A549 (cell line): ENCODE measurements at regions not wholly inside any gene's neighbourhood (a gene's known extent, or its start where the extent isn't known, plus 50 kb on each side); places are given as distances from the start of the nearest gene placed in this dataset.

Experiments used
- ATAC-seq, 2 experiments: fragments of 200-7000 bp in 1 of 2; fragments of >200 bp in 1 of 2; cut with Nextera tagmentation in 1 of 2; cut with Tn5 transposase in 1 of 2; 3 replicates each; pipeline versions ENCODE4 v1.8.0 to v1.9.1; 2018 to 2020; ENCODE audit warnings: mild to moderate bottlenecking in 1 of 2, moderate library complexity in 1 of 2
- CTCF ChIA-PET: fragments of 300-600 bp; sonication (Branson Sonifier 250); formaldehyde crosslinking; extraction: SDS; loops from one replicate; lab custom pipeline; 2021; ENCODE audit warnings: antibody characterized with exemption, inconsistent platforms; lab: Yijun Ruan, JAX
- POLR2A ChIA-PET: fragments of 350-600 bp; formaldehyde crosslinking; extraction: SDS; loops from one replicate; lab custom pipeline; 2021; ENCODE audit warnings: antibody characterized with exemption, inconsistent platforms; lab: Yijun Ruan, JAX
- DNase-seq, 2 experiments: peaks; one replicate each; pipeline versions ENCODE4 v3.0.0 to v3.0.0-alpha.2; 2011 to 2016; ENCODE audit warnings: low read depth in 1 of 2, low spot score in 1 of 2
- FAIRE-seq: peaks from 2 replicates; lab custom pipeline; 2011; peaks lifted over from hg19 to GRCh38; lab: Jason Lieb, UNC
- H3K27ac ChIP-seq, 2 experiments: fragments of >200 bp; sonication (Bioruptor Twin); formaldehyde crosslinking; 3 replicates each; pipeline ENCODE4 v1.5.1; 2016 to 2017
- H3K4me1 ChIP-seq: fragments of >200 bp; sonication (Bioruptor Twin); formaldehyde crosslinking; 3 replicates; pipeline ENCODE4 v1.6.1; 2016
- H3K4me2 ChIP-seq: fragments of >200 bp; sonication (Bioruptor Twin); formaldehyde crosslinking; 3 replicates; pipeline ENCODE4 v1.6.1; 2016
- H3K4me3 ChIP-seq: fragments of >200 bp; sonication (Bioruptor Twin); formaldehyde crosslinking; 3 replicates; pipeline ENCODE4 v1.5.1; 2016
- H3K9me3 ChIP-seq: fragments of >200 bp; sonication (Bioruptor Twin); formaldehyde crosslinking; 3 replicates; pipeline ENCODE4 v1.6.1; 2016
- CBX2 ChIP-seq: fragments of 200-600 bp; sonication (generic); IDR thresholded peaks from 2 replicates; pipeline ENCODE4 v1.6.1; 2016; ENCODE audit warnings: low read depth, mild to moderate bottlenecking, borderline replicate concordance
- CEBPB ChIP-seq, 2 experiments: fragments of >200 bp in 1 of 2; sonication (Bioruptor Twin) in 1 of 2; formaldehyde crosslinking in 1 of 2; IDR thresholded peaks; 2 replicates each; pipeline ENCODE4 v1.6.1; 2012 to 2016
- FOSB ChIP-seq: fragments of 250-450 bp; sonication (Bioruptor Pico); IDR thresholded peaks from 2 replicates; pipeline ENCODE4 v1.5.0; 2020; ENCODE audit warnings: mild to moderate bottlenecking, moderate library complexity
- FOSL2 ChIP-seq, 2 experiments: fragments of 450-650 bp in 1 of 2; fragments of >200 bp in 1 of 2; sonication (Bioruptor Twin) in 1 of 2; formaldehyde crosslinking; IDR thresholded peaks; 2 replicates each; pipeline versions ENCODE4 v1.5.0 to v1.6.1; 2016 to 2020; ENCODE audit warnings: mild to moderate bottlenecking in 1 of 2, moderate library complexity in 1 of 2
- GATA3 ChIP-seq: IDR thresholded peaks from 2 replicates; pipeline ENCODE4 v1.6.1; 2012; ENCODE audit warnings: borderline replicate concordance
- HOXB5 ChIP-seq: fragments of 250-450 bp; sonication (Bioruptor Pico); IDR thresholded peaks from 2 replicates; pipeline ENCODE4 v1.5.0; 2020; ENCODE audit warnings: mild to moderate bottlenecking, moderate library complexity
- JUN ChIP-seq, 2 experiments: fragments of >200 bp; sonication (Bioruptor Twin); formaldehyde crosslinking; IDR thresholded peaks; 2 replicates in 1 of 2; 3 replicates in 1 of 2; pipeline ENCODE4 v1.6.1; 2016 to 2017
- MAFK ChIP-seq: fragments of 450-650 bp; IDR thresholded peaks from 2 replicates; pipeline ENCODE4 v1.6.1; 2014; ENCODE audit not compliant: partially characterized antibody
- NFE2L2 ChIP-seq: fragments of 150-350 bp; conservative IDR thresholded peaks from 2 replicates; pipeline ENCODE4 v1.6.1; 2014; ENCODE audit warnings: low read length
- NPAS2 ChIP-seq: fragments of 250-450 bp; sonication (Bioruptor Pico); IDR thresholded peaks from 2 replicates; pipeline ENCODE4 v1.8.0; 2022; ENCODE audit warnings: mild to moderate bottlenecking, moderate library complexity, borderline replicate concordance
- NR3C1 ChIP-seq: fragments of >200 bp; sonication (Bioruptor Twin); formaldehyde crosslinking; IDR thresholded peaks from 3 replicates; pipeline ENCODE4 v1.6.1; 2017
- POLR2A ChIP-seq: IDR thresholded peaks from 2 replicates; pipeline ENCODE4 v1.6.1; 2012; ENCODE audit warnings: mild to moderate bottlenecking, low read length
- RFX5 ChIP-seq: fragments of 450-650 bp; IDR thresholded peaks from 2 replicates; pipeline ENCODE4 v1.7.1; 2014; ENCODE audit warnings: antibody characterized with exemption, mild to moderate bottlenecking, moderate library complexity
- RNF2 ChIP-seq: fragments of 200-600 bp; sonication (generic); IDR thresholded peaks from 2 replicates; pipeline ENCODE4 v1.6.1; 2016; ENCODE audit warnings: low read depth, mild to moderate bottlenecking, antibody characterized with exemption, moderate library complexity, borderline replicate concordance
- TP53 ChIP-seq: fragments of 250-450 bp; sonication (Bioruptor Pico); IDR thresholded peaks from 2 replicates; pipeline ENCODE4 v1.5.0; 2021; ENCODE audit warnings: mild to moderate bottlenecking, moderate library complexity
- ZC3H11A ChIP-seq: fragments of 450-650 bp; IDR thresholded peaks from 2 replicates; pipeline ENCODE4 v1.6.1; 2014; ENCODE audit warnings: antibody characterized with exemption, mild to moderate bottlenecking
- ZFP36 ChIP-seq: fragments of 450-650 bp; IDR thresholded peaks from 2 replicates; pipeline ENCODE4 v1.6.1; 2014; ENCODE audit warnings: borderline replicate concordance; ENCODE audit not compliant: partially characterized antibody
- ZSCAN20 ChIP-seq: fragments of 250-450 bp; sonication (Bioruptor Pico); IDR thresholded peaks from 2 replicates; pipeline ENCODE4 v1.8.0; 2022; ENCODE audit warnings: mild to moderate bottlenecking, moderate library complexity
- WGBS: methylation state at CpG from one replicate; pipeline ENCODE4 v1.1.6; 2017; ENCODE audit errors: missing lambda C conversion rate; 5-methylcytosine and 5-hydroxymethylcytosine counted together
- TF ChIP-seq, protein P1 (sequence below): fragments of 250-450 bp; sonication (Bioruptor Pico); IDR thresholded peaks from 2 replicates; pipeline ENCODE4 v1.5.0; 2021; ENCODE audit warnings: mild to moderate bottlenecking, moderate library complexity, borderline replicate concordance
- TF ChIP-seq, protein P2 (sequence below): fragments of >200 bp; sonication (Bioruptor Twin); formaldehyde crosslinking; IDR thresholded peaks from 3 replicates; pipeline ENCODE4 v1.6.1; 2016
- TF ChIP-seq, protein P3 (sequence below): fragments of >200 bp; sonication (Bioruptor Twin); formaldehyde crosslinking; IDR thresholded peaks from 2 replicates; pipeline ENCODE4 v1.6.1; 2016
- TF ChIP-seq, protein P4 (sequence below): fragments of 150-350 bp; IDR thresholded peaks from 2 replicates; pipeline ENCODE4 v1.6.1; 2014; ENCODE audit warnings: low read depth, mild to moderate bottlenecking, low read length
- TF ChIP-seq, protein P5 (sequence below): fragments of 250-450 bp; sonication (Bioruptor Pico); IDR thresholded peaks from 2 replicates; pipeline ENCODE4 v1.5.0; 2020; ENCODE audit warnings: low read depth, mild to moderate bottlenecking, moderate library complexity
- TF ChIP-seq, protein P6 (sequence below): fragments of 200-600 bp; sonication (generic); IDR thresholded peaks from 2 replicates; pipeline ENCODE4 v1.6.1; 2016; ENCODE audit warnings: antibody characterized with exemption, mild to moderate bottlenecking, moderate library complexity
- TF ChIP-seq, protein P7 (sequence below): fragments of >200 bp; sonication (Bioruptor Twin); formaldehyde crosslinking; IDR thresholded peaks from 3 replicates; pipeline ENCODE4 v1.5.1; 2016

DNA sequence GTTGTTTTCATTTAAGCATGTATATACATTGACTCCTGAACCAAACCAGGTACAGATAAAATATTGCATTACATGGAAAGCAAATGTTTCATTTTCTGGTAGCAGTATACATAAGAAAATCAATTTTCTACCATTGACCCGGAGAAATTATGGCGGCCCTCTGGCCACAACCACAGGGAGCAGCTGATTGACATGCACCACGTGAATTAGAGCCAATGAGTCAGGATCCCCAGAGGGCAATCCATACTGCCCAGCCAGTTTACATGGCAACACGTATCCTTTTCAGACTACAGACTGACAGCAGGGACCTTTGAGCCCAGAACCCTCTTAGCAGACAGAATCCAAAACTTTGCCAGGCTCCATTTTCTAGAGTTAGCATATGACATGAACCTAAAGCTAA is 272.2 kb upstream of the NEBL start:
- no peak for DNase-seq
- CTCF ChIA-PET, result interaction anchor here (0.7 to 1.4 kb wide), 2 partner anchors 72 to 90 kb away, joined by 3 to 4 read pairs; no protein-coding TSS in a partner anchor
- H3K27ac ChIP-seq, result no peak overlapping the region
- WGBS, result 92% methylated on average over 4 of the region's 4 CpGs
- H3K4me2 ChIP-seq, result no peak overlapping the region
- no peak for FAIRE-seq
- H3K4me3 ChIP-seq, result no peak overlapping the region
- H3K4me1 ChIP-seq, result peaks cover 35% of the 10 kb centered on the region
- TF ChIP-seq ZC3H11A, result no peak
- TF ChIP-seq RFX5, result no peak
- TF ChIP-seq ZSCAN20 (CRISPR knock-in tag), result no peak
- TF ChIP-seq MAFK, result no peak
- TF ChIP-seq RNF2, result no peak
- TF ChIP-seq, protein P1, sequence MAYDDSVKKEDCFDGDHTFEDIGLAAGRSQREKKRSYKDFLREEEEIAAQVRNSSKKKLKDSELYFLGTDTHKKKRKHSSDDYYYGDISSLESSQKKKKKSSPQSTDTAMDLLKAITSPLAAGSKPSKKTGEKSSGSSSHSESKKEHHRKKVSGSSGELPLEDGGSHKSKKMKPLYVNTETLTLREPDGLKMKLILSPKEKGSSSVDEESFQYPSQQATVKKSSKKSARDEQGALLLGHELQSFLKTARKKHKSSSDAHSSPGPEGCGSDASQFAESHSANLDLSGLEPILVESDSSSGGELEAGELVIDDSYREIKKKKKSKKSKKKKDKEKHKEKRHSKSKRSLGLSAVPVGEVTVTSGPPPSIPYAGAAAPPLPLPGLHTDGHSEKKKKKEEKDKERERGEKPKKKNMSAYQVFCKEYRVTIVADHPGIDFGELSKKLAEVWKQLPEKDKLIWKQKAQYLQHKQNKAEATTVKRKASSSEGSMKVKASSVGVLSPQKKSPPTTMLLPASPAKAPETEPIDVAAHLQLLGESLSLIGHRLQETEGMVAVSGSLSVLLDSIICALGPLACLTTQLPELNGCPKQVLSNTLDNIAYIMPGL, result no peak
- TF ChIP-seq CBX2, result no peak
- no peak for TF ChIP-seq NPAS2
- TF ChIP-seq TP53 (CRISPR knock-in tag), result no peak
- no peak for TF ChIP-seq HOXB5 (CRISPR knock-in tag)
- TF ChIP-seq CEBPB (IDR thresholded peaks at IDR 0.05), result no peak
- TF ChIP-seq, protein P2, sequence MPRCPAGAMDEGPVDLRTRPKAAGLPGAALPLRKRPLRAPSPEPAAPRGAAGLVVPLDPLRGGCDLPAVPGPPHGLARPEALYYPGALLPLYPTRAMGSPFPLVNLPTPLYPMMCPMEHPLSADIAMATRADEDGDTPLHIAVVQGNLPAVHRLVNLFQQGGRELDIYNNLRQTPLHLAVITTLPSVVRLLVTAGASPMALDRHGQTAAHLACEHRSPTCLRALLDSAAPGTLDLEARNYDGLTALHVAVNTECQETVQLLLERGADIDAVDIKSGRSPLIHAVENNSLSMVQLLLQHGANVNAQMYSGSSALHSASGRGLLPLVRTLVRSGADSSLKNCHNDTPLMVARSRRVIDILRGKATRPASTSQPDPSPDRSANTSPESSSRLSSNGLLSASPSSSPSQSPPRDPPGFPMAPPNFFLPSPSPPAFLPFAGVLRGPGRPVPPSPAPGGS, result no peak
- TF ChIP-seq NFE2L2, result no peak
- TF ChIP-seq, protein P3, sequence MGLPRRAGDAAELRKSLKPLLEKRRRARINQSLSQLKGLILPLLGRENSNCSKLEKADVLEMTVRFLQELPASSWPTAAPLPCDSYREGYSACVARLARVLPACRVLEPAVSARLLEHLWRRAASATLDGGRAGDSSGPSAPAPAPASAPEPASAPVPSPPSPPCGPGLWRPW, result no peak
- POLR2A ChIA-PET, result no interaction called here
- H3K9me3 ChIP-seq, result no peaks in the 10 kb centered on the region
- no peak for ATAC-seq

DNA sequence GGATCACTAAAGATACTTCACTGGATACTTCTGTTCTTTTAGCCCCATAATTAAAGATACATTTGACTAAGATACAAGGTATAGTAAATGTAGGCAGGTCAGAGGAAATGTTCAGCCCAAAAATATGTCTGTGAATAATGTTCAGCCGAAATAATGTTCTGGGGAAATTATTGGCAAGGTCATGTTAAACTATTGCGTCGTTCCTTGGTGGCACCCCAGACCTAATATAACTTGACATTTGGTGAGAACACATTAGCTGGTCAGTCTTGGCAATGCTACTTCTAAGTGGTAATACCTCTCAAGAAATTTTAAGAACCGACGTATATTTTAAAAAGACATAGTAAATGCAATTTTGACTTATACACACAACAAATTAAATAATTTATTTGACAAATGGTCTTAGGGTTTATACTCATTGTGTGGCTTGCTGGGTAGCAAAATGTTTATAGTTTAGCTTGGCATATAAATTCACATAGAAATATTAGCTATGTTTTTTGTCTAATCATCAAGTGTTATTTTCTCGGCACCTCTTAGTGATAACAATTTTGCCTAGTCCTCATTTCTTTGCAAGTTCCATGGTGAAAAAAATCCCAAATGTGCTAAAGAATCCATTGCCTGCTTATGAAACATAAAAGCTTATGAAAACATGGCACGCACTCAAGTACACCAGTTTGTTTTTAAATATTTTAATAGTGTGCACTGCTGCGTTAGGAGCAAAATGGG is 270.3 kb upstream of the NEBL start:
- ATAC-seq (no peak), FAIRE-seq (no peak), DNase-seq (no peak)
- whole genome bisulfite sequencing, result 84% methylated on average over 8 of the region's 8 CpGs
- no peak overlapping the region for H3K4me3 ChIP-seq
- CTCF ChIA-PET, result interaction anchor here (0.9 to 1.4 kb wide), 4 partner anchors 8 to 112 kb away, joined by 3 to 4 read pairs (median 4); no protein-coding TSS in a partner anchor
- H3K9me3 ChIP-seq, result 0 out of 3 replicates have a peak, but pooled peaks cover 2% of the 10 kb centered on the region
- peak overlapping the region; percentile 51 to 70; a peak in 5 of 6 replicates for H3K27ac ChIP-seq
- peaks cover 43% of the 10 kb centered on the region for H3K4me1 ChIP-seq
- H3K4me2 ChIP-seq, result peak overlapping the region; percentile 71
- POLR2A ChIA-PET, result interaction anchor here (0.6 kb wide), 1 partner anchor 326 kb away, joined by 3 read pairs; no protein-coding TSS in a partner anchor
- TF ChIP-seq FOSL2 (IDR thresholded peaks at IDR 0.05) (no peak), FOSL2 (CRISPR knock-in tag; IDR thresholded peaks at IDR 0.05) (no peak), NR3C1 (no peak), FOSB (CRISPR knock-in tag) (no peak), ZSCAN20 (CRISPR knock-in tag) (no peak), JUN (IDR thresholded peaks at IDR 0.05) (no peak), ZFP36 (no peak), POLR2A (no peak), GATA3 (no peak)
- TF ChIP-seq, protein P4, sequence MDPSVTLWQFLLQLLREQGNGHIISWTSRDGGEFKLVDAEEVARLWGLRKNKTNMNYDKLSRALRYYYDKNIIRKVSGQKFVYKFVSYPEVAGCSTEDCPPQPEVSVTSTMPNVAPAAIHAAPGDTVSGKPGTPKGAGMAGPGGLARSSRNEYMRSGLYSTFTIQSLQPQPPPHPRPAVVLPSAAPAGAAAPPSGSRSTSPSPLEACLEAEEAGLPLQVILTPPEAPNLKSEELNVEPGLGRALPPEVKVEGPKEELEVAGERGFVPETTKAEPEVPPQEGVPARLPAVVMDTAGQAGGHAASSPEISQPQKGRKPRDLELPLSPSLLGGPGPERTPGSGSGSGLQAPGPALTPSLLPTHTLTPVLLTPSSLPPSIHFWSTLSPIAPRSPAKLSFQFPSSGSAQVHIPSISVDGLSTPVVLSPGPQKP, result no peak
- TF ChIP-seq, protein P3, result no peak
- TF ChIP-seq, protein P5, sequence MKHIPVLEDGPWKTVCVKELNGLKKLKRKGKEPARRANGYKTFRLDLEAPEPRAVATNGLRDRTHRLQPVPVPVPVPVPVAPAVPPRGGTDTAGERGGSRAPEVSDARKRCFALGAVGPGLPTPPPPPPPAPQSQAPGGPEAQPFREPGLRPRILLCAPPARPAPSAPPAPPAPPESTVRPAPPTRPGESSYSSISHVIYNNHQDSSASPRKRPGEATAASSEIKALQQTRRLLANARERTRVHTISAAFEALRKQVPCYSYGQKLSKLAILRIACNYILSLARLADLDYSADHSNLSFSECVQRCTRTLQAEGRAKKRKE (CRISPR knock-in tag), result no peak
- TF ChIP-seq, protein P6, sequence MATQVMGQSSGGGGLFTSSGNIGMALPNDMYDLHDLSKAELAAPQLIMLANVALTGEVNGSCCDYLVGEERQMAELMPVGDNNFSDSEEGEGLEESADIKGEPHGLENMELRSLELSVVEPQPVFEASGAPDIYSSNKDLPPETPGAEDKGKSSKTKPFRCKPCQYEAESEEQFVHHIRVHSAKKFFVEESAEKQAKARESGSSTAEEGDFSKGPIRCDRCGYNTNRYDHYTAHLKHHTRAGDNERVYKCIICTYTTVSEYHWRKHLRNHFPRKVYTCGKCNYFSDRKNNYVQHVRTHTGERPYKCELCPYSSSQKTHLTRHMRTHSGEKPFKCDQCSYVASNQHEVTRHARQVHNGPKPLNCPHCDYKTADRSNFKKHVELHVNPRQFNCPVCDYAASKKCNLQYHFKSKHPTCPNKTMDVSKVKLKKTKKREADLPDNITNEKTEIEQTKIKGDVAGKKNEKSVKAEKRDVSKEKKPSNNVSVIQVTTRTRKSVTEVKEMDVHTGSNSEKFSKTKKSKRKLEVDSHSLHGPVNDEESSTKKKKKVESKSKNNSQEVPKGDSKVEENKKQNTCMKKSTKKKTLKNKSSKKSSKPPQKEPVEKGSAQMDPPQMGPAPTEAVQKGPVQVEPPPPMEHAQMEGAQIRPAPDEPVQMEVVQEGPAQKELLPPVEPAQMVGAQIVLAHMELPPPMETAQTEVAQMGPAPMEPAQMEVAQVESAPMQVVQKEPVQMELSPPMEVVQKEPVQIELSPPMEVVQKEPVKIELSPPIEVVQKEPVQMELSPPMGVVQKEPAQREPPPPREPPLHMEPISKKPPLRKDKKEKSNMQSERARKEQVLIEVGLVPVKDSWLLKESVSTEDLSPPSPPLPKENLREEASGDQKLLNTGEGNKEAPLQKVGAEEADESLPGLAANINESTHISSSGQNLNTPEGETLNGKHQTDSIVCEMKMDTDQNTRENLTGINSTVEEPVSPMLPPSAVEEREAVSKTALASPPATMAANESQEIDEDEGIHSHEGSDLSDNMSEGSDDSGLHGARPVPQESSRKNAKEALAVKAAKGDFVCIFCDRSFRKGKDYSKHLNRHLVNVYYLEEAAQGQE, result no peak
- TF ChIP-seq, protein P7, sequence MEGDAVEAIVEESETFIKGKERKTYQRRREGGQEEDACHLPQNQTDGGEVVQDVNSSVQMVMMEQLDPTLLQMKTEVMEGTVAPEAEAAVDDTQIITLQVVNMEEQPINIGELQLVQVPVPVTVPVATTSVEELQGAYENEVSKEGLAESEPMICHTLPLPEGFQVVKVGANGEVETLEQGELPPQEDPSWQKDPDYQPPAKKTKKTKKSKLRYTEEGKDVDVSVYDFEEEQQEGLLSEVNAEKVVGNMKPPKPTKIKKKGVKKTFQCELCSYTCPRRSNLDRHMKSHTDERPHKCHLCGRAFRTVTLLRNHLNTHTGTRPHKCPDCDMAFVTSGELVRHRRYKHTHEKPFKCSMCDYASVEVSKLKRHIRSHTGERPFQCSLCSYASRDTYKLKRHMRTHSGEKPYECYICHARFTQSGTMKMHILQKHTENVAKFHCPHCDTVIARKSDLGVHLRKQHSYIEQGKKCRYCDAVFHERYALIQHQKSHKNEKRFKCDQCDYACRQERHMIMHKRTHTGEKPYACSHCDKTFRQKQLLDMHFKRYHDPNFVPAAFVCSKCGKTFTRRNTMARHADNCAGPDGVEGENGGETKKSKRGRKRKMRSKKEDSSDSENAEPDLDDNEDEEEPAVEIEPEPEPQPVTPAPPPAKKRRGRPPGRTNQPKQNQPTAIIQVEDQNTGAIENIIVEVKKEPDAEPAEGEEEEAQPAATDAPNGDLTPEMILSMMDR, result no peak
